ENCODE measurements at regions not wholly inside any gene's neighbourhood (a gene's known extent, or its start where the extent isn't known, plus 50 kb on each side); places are given as distances from the start of the nearest gene placed in this dataset.
"Not testable (repeated sequence)": the region's sequence is repeated elsewhere in the genome, so short reads cannot be mapped to it uniquely, and the experiment has no call there.

DNA sequence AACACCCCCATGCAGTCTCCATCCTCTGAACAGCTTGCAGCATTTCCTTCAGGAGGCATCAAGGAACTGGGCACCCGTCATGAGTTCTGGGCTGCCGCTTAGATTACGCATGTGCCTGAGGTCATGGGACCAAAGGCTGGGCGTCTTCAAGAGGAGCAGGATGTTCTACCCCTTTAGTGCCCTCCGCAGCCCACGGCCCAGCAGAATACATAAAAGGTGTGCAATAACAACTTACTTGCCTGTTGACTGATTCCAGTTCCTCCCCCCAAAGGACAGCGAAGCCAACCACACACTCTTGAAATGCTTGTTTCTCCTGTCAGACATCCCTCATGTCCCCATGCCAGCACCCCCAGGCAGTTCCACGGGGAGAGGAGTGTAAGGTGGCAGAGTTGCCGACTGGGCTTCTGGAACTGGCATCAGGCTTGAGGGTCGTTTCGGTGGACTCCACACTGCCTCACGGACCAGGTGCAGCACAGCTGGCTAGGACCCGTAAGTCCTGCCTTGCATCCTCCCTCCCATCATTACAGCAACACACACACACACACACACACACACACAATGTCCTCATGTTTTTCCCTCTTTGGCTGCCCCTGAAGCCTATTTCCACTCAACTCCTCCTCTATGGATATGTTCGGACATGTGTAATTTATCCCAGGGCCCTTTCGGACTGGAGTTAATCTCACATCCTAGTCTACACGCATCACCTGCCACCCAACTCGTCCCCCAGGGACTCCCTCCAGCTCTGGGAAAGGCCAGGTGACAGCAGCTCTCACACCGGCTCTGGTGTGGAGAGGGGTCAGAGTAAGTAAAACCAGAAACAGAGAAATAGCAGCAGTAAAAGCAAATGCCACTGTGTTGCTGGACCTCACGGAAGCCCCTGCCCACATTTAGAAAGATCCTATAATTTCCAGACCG, 200.7 kb downstream of the BCL11A start:
- Histone ChIP-seq H3K36me3 (ENCODE audit: control insufficient read depth, insufficient read depth, low read length) (no peaks in the 10 kb centered on the region), H3K27me3 (ENCODE audit: control insufficient read depth, insufficient read depth, low read length) (peaks cover 5% of the 10 kb centered on the region), H3K4me3 (ENCODE audit: low read depth, low read length) (no peak overlapping the region)
- TF ChIP-seq, protein P1, sequence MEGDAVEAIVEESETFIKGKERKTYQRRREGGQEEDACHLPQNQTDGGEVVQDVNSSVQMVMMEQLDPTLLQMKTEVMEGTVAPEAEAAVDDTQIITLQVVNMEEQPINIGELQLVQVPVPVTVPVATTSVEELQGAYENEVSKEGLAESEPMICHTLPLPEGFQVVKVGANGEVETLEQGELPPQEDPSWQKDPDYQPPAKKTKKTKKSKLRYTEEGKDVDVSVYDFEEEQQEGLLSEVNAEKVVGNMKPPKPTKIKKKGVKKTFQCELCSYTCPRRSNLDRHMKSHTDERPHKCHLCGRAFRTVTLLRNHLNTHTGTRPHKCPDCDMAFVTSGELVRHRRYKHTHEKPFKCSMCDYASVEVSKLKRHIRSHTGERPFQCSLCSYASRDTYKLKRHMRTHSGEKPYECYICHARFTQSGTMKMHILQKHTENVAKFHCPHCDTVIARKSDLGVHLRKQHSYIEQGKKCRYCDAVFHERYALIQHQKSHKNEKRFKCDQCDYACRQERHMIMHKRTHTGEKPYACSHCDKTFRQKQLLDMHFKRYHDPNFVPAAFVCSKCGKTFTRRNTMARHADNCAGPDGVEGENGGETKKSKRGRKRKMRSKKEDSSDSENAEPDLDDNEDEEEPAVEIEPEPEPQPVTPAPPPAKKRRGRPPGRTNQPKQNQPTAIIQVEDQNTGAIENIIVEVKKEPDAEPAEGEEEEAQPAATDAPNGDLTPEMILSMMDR (IDR thresholded peaks at IDR 0.05; ENCODE audit: insufficient read depth, low read length, poor library complexity, severe bottlenecking), result no peak
- no peak for DNase-seq (ENCODE audit: low read depth)

DNA sequence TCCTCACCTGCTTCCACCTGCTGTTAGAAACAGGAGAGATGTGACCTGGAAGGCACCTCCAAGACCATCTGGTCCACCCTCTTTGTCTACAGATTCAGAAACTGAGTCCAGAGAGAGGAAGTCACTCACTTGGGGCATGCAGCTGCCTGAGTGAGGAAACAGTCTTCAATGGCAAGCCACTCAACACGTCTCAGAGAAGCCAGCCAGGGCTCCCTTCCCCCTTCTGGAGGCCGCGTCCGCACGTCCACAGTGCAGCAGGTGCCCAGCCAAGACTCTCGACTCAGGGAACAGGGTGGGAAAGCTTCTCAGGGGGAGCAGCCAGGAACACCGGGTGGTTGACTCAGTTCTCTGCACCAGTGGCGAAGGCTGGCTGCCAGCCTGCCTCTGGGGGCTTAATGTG, 201.7 kb downstream of the BCL11A start:
- DNase-seq (ENCODE audit: low read depth), result no peak
- no peaks in the 10 kb centered on the region for H3K36me3 ChIP-seq (ENCODE audit: control insufficient read depth, insufficient read depth, low read length)
- H3K4me3 ChIP-seq (ENCODE audit: low read depth, low read length), result no peak overlapping the region
- H3K27me3 ChIP-seq (ENCODE audit: control insufficient read depth, insufficient read depth, low read length), result peaks cover 5% of the 10 kb centered on the region
- TF ChIP-seq, protein P1 (IDR thresholded peaks at IDR 0.05; ENCODE audit: insufficient read depth, low read length, poor library complexity, severe bottlenecking), result no peak

DNA sequence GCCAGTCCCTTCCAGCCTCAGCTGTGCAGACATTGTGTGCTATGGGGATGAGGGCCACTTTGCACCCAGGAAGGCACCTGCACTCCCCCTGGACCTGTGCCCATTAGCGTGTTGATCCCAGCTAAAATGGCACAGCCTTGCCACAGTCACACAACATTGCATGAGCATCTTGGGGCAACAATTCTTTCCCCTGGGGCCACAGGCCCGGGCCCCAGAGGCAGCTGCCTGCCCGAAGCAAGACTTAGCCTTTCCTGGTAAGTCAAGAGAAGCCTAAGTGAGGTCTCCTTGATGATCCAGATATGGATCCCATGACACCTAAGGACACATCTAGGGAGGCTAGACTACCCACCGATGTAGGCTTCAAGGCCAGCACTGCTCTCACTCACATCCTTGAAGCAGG, 202.1 kb downstream of the BCL11A start:
- no peak for DNase-seq (ENCODE audit: low read depth)
- no peak overlapping the region for H3K4me3 ChIP-seq (ENCODE audit: low read depth, low read length)
- H3K36me3 ChIP-seq (ENCODE audit: control insufficient read depth, insufficient read depth, low read length), result no peaks in the 10 kb centered on the region
- TF ChIP-seq, protein P1 (IDR thresholded peaks at IDR 0.05; ENCODE audit: insufficient read depth, low read length, poor library complexity, severe bottlenecking), result no peak
- peaks cover 5% of the 10 kb centered on the region for H3K27me3 ChIP-seq (ENCODE audit: control insufficient read depth, insufficient read depth, low read length)

DNA sequence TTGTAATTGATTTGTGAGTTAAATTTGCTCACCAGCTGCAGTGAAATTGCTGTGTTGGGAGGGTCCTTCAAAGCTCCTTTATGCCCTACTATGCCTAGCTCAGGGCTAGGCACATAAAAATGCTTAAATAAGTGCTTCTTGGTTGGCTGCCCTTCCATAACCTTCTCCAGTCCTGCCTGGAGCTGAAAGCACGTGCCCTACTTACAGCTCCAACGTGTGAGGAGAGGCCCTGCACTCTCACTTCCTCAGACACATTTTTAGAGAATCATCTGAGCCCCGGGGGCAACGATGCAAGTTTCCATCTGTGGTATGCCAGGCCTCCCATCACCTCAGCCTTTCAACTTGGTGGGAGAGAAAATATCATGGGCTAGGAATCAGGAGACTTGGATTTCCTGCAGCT, 202.7 kb downstream of the BCL11A start:
- no peak overlapping the region for H3K4me3 ChIP-seq (ENCODE audit: low read depth, low read length)
- no peak for DNase-seq (ENCODE audit: low read depth)
- no peaks in the 10 kb centered on the region for H3K36me3 ChIP-seq (ENCODE audit: control insufficient read depth, insufficient read depth, low read length)
- H3K27me3 ChIP-seq (ENCODE audit: control insufficient read depth, insufficient read depth, low read length), result peaks cover 5% of the 10 kb centered on the region
- TF ChIP-seq, protein P1 (IDR thresholded peaks at IDR 0.05; ENCODE audit: insufficient read depth, low read length, poor library complexity, severe bottlenecking), result no peak

DNA sequence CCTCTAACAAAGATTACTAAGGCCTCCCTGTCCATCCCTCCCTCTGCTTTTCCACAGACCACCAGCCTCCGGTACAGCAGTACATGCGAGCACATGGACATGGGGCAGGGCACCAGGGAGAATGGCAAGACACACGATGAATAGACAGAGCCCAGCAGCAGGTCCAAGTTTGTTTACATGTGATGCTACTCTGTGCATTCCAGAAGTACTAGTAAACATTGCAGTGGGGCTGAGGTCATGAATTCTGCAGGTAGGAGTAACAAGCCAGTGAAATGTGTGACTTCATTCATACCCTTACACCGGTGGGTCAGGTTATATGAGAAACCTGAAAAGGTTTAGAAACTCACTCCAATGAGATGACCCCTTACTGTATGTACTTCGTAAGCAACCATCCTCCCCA, 205.7 kb downstream of the BCL11A start:
- H3K4me3 ChIP-seq (ENCODE audit: low read depth, low read length), result no peak overlapping the region
- TF ChIP-seq, protein P1 (IDR thresholded peaks at IDR 0.05; ENCODE audit: insufficient read depth, low read length, poor library complexity, severe bottlenecking), result no peak
- DNase-seq (ENCODE audit: low read depth), result no peak
- H3K36me3 ChIP-seq (ENCODE audit: control insufficient read depth, insufficient read depth, low read length), result no peaks in the 10 kb centered on the region
- peaks cover 5% of the 10 kb centered on the region for H3K27me3 ChIP-seq (ENCODE audit: control insufficient read depth, insufficient read depth, low read length)

DNA sequence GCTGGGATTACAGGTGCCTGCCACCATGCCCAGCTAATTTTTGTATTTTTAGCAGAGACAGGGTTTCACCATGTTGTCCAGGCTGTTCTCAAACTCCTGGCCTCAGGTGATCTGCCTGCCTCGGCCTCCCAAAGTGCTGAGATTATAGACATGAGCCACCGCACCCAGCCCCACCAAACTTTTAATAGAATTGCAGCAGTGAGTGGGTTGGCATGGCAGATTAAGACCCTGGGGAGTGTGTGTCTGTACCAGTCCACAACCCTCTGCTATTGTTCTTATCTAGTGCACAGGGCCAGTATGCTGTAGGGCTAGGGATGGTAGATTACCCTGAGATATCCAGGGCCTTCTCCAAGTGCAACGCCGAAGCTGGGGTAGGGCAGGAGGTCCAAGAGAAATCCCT, 211.0 kb downstream of the BCL11A start:
- H3K4me3 ChIP-seq (ENCODE audit: low read depth, low read length); H3K36me3 ChIP-seq (ENCODE audit: control insufficient read depth, insufficient read depth, low read length); H3K27me3 ChIP-seq (ENCODE audit: control insufficient read depth, insufficient read depth, low read length); DNase-seq (ENCODE audit: low read depth): not testable (repeated sequence)

Measured in kidney epithelial cell (primary cell).